ENCODE measurements at regions not wholly inside any gene's neighbourhood (a gene's known extent, or its start where the extent isn't known, plus 50 kb on each side); places are given as distances from the start of the nearest gene placed in this dataset.
A peak's percentile ranks its signal among the peaks of the same experiment; 100 is the strongest.

DNA sequence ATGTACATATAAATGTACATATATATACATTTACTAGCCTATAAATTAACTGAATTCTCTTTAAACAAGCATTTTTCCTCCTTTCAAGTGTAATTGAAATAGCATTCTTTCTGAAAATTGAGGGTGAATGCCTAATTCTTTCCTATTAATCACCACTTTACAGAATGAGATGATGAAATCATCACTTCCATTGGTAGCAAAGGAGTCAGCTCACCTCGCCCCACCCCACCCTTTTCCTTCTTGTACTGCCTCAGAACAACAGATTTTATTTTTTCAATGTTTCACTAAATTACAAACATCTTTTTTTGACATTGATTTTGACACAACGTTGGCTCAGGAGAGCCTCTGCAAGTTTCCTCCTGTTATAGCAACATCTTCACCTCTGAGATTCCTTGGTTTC, 181.9 kb upstream of the CDH7 start:
- DNase-seq = no peak
- intact Hi-C loops (cut with DNase I) = no loop called here

GRCh38 chr18:65567372-65567771, 183.4 kb upstream of the CDH7 start:
- intact Hi-C loops (cut with DNase I) = no loop called here
- no peak for DNase-seq

- intact Hi-C loops (cut with DNase I) = no loop called here
- DNase-seq = no peak
These were observed 202.5 kb upstream of the CDH7 start for GRCh38 chr18:65548316-65548715.

DNA sequence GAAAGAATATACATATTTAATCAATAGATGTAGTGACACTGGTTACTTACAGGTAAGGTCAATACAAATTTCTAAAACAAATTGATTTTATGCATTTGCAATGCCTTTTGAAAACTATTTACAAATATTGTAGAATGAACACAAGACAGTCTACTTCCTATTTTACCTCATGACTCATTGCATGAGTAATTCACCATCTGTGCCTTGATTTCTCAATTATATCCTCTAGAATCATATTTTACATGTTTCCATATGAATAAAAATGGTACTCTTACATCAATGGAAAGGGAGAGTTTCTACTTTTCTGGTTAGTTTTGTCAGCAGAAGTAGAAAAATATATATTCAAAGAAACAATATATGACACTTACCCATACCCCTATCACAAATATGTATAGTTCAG, 203.8 kb upstream of the CDH7 start:
- no peak for DNase-seq
- intact Hi-C loops (cut with DNase I) = no loop called here

GRCh38 chr18:65544701-65545100, 206.1 kb upstream of the CDH7 start:
- no peak for DNase-seq
- intact Hi-C loops (cut with DNase I) = no loop called here

- no peak for DNase-seq
- intact Hi-C loops (cut with DNase I) = no loop called here
These were observed 222.8 kb upstream of the CDH7 start for GRCh38 chr18:65527879-65528633.

DNA sequence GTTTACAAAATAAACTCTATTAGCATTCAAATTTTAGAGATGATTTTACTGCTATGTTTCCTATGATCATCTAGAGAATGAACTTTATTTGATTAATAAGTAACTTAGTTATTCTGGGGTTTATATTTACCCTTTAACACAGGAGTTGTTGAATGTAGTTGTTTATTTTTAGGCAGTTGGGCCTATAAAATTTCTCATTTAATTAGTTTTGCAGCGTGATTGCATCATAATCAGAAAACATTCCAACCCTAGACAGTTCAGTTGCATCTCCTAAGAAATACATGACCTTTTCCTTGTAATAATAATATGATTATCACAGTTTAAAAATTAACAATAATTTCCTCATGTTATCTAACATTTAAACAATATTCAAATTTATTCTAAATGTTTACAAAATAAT, 224.7 kb upstream of the CDH7 start:
- intact Hi-C loops (cut with DNase I) = no loop called here
- no peak for DNase-seq

DNA sequence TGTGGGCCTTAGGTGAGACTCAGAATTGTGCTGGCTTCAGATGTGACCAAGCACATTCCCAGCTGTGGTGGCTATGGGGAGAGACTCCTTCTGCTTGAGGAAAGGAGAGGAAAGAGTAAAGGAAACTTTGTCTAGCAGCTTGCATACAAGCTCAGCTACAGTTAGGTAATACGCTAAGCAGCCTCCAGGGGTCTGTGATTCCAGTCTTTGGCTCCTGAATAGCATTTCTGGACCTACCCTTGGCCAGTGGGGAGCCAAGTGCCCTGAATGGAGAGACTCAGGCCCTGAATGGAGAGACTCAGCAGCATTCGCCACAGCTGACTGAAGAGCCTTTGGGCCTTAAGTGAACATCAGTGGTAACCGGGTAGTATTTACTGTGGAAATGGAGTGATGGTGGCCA, 227.4 kb upstream of the CDH7 start:
- no peak for DNase-seq
- intact Hi-C loops (cut with DNase I) = no loop called here

DNA sequence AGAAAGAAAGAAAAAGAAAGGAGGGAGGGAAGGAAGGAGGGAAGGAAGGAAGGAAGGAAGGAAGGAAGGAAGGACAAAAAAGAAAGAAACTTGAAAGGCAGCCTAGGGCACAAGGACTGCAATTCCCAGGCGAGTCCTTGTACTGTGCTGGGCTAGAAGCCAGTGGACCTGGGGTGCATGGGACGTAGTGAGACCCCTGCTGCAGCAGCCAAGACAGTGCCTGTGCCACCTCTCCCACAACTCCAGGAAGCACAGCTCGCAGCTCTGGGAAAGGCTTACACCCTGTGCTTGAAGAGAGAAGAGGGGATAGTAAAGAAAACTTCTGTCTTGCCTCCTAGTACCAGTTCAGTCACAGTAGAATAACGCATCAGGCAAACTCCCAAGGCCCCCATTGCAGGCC, 227.9 kb upstream of the CDH7 start:
- DNase-seq = no peak
- intact Hi-C loops (cut with DNase I) = no loop called here

DNA sequence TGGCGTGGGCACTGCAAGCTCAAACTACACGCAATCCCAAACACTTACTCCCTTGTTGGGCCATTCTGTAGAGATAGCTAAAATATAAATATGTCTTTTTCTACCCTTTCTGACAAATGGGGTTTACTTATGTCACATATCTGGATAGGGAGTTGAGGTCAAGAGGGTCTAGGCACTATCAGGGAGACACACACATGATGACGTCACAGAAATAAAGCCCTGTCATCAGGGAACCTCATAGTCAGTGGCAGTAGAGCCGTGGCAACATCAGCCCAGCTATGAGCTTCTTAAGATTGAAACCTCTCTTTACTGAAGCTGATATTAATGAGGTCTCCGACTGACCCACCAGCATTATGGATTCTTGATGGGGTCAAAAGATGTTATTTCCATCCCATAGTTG, 234.6 kb upstream of the CDH7 start:
- DNase-seq = no peak
- intact Hi-C loops (cut with DNase I) = no loop called here

- intact Hi-C loops (cut with DNase I) = no loop called here
- DNase-seq = no peak
These were observed 252.2 kb upstream of the CDH7 start for GRCh38 chr18:65498605-65499004.

DNA sequence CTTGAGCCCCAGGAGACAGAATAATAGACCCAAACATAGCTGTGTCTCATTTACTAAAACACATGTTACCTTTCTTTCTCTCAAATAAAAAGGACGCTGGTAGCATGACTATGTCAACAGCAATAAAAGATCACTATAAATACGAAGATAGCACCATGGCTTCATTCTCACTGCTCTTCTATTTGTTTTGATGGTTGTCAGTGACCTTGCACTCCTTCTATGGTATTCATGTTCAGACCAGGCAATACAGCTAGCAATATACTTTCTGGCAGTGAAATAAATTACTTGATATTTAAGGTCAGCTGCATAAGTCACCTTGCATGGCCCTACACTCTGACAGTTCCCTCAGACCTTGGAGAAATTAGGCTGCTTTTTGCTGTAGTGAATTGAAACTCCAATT, 263.2 kb upstream of the CDH7 start:
- DNase-seq = no peak
- intact Hi-C loops (cut with DNase I) = no loop called here

DNA sequence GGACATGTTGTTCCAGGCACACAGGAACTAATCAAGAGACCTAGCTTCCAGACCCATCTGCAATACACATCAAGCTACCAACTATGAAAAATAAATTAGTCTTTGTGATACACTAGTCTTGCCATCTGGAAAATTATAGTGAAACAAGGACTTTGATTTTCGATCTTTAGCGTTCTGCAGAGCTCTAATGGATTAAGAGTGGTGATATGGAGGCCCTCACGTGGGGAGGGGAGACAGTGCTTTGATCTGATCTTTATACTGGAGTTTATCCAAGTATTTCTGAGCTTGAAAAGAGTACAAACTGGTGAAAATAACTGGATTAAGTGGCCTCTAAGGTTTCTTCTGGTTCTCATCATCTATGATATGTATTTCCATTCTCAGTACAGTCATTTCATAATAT, 273.4 kb upstream of the CDH7 start:
- DNase-seq = no peak
- intact Hi-C loops (cut with DNase I) = no loop called here

DNA sequence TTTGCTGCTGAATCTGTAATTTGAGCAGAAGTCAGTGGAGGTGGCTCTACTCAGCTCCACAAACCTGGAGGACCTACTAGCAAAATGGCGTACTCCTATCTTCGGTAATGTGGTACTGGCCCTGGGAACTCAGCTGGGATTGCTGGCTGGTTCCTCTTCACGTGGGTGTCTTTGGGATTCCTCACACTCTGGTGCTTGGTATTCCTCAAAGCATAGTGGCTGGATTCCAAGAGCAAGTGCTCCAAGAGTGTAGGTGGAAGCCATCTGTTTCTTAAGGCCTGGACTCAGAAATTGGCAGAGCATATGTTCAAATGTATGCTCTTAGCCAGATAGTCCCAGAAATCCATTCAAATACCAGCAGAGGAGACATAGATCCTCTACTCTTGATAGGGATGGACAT, 281.9 kb upstream of the CDH7 start:
- peak in 7 of 10 donors; percentile 26 to 85 (median 44) for DNase-seq
- intact Hi-C loops (cut with DNase I) = no loop called here

- DNase-seq = no peak
- intact Hi-C loops (cut with DNase I) = no loop called here
These were observed 286.5 kb upstream of the CDH7 start for GRCh38 chr18:65464361-65464760.

GRCh38 chr18:65459741-65460140, 291.1 kb upstream of the CDH7 start:
- intact Hi-C loops (cut with DNase I) = no loop called here
- DNase-seq = no peak

GRCh38 chr18:65458871-65459270, 291.9 kb upstream of the CDH7 start:
- DNase-seq = no peak
- intact Hi-C loops (cut with DNase I) = no loop called here

GRCh38 chr18:65439188-65439587, 311.6 kb upstream of the CDH7 start:
- no peak for DNase-seq
- intact Hi-C loops (cut with DNase I) = no loop called here

DNA sequence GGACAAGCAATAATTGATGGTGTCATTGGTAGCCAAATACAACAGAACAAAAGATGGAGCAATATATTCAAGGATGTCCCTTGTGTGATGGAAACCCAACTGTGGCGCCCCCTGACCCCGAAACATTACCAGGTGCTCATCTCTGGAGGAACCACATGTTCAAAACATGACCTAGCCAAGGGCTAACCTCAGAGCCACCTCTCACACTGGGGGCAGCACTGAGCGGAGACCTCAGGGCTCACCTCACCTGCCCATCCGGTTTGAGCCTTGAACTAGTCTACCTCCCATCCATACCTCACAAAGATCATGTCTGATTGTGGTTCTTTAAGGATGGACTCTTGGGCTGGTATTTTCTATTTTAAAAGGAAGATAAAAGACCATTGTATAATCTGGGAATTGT, 314.4 kb upstream of the CDH7 start:
- peak in 1 of 10 donors; percentile 29 for DNase-seq
- intact Hi-C loops (cut with DNase I) = no loop called here

DNA sequence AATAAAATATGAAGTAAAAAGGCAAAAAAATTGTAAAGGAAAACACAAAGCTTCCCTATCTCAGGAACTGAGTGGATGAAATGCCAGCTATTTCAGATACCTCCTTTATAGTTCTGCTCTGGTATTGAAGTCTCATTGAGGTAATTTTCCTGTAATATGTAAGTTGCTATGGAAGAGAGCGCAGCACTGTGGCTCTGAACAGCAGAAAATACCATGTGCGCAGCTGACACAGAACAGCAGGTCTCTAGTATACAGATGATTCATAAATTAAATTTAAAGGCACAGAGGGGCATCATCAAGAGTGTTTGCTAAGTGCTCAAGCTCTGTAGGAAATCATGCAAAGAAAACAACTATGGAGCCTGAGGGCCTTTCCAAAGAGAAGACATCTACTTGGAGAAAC, 315.3 kb upstream of the CDH7 start:
- DNase-seq = no peak
- intact Hi-C loops (cut with DNase I) = no loop called here

DNA sequence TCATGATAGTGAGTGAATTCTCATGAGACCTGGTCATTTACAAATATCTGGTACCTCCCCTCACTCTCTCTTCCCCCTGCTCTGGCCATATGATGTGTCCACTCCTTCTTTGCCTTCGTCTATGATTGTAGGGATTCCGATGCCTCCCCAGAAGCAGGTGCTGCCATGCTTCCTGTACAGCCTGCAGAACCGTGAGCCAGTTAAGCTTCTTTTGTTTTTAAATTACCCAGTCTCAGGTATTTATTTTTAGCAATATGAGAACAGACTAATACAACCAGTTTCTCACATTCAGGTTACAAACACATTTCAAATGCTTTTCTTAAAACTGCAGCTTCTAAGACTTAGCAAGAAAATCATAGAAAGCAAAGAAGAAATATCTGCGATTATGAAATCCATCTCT, 321.2 kb upstream of the CDH7 start:
- intact Hi-C loops (cut with DNase I) = no loop called here
- DNase-seq = no peak

- intact Hi-C loops (cut with DNase I) = no loop called here
- no peak for DNase-seq
These were observed 325.4 kb upstream of the CDH7 start for GRCh38 chr18:65425366-65425765.

GRCh38 chr18:65423776-65424175, 327.0 kb upstream of the CDH7 start:
- no peak for DNase-seq
- intact Hi-C loops (cut with DNase I) = no loop called here

Measured in posterior cingulate gyrus (tissue), 11 donors.